GM19468 (cell line): ENCODE measurements at regions not wholly inside any gene's neighbourhood (a gene's known extent, or its start where the extent isn't known, plus 50 kb on each side); places are given as distances from the start of the nearest gene placed in this dataset.
A peak's percentile ranks its signal among the peaks of the same experiment; 100 is the strongest.

ENCODE experiments used
- ATAC-seq: cut with Tn5 transposase; IDR thresholded peaks from one replicate; pipeline ENCODE4 v1.9.1; 2021; ENCODE audit warnings: mild to moderate bottlenecking, moderate library complexity, moderate number of reproducible peaks; ENCODE audit not compliant: unreplicated experiment; ENCODE audit errors: extremely low read depth

DNA sequence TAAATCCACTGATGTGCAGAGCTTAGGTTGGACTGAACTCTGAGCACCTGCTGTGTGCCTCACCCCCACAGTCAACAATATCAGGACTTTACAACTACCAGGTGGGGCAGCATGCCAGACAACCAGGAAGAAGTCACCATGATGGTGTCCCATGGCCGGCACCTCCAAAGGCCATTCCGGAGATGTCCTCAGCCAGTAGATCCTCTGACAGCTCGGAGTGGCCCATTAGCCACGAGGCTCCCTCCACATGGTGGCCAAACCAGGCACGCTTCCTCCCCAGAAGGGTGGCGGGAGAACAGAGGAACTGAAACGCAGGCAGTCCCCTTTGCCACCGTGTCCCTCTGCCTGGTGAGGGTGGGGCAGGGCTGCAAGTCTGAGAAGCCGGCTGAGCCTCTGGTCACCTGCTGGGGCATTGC is 390.0 kb downstream of the TNS3 start:
- ATAC-seq: no peak

DNA sequence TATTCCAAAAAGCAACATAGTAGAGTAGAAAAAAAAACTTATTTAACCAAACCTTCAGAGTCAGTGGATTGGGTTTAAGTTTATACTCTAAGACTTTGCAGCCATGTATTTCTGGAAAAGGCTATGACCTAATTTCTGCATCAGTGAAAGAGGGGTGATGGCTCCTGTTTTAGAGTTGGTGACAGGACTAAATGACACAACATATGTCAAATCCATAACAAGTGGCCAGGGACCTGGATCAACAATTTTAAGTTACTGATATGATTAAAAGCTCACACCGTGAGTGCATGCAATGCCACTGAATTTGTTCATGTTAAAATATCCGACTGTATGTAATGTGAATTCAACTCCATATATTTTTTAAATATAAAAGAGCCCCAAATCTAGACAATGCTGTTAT is 390.6 kb downstream of the TNS3 start:
- no peak for ATAC-seq

DNA sequence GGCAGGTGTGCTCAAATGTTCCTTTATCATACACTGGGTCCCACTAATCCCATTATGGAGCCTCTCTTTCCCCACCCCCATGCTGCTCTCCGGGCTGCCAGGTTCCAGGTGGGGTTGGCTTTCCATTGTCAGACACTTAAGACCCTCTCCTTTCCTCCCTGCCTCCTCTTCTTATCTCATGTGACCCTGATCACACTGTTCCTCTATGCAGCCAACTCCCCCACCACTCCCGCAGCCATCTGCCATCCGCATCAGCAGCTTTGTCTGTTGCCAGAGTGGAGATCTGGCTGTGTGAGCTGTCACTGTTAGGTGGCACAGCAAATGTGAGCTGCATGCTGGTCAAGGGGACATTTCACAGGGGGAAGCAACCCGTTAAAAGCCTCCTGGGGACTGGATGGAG is 391.4 kb downstream of the TNS3 start:
- no peak for ATAC-seq

DNA sequence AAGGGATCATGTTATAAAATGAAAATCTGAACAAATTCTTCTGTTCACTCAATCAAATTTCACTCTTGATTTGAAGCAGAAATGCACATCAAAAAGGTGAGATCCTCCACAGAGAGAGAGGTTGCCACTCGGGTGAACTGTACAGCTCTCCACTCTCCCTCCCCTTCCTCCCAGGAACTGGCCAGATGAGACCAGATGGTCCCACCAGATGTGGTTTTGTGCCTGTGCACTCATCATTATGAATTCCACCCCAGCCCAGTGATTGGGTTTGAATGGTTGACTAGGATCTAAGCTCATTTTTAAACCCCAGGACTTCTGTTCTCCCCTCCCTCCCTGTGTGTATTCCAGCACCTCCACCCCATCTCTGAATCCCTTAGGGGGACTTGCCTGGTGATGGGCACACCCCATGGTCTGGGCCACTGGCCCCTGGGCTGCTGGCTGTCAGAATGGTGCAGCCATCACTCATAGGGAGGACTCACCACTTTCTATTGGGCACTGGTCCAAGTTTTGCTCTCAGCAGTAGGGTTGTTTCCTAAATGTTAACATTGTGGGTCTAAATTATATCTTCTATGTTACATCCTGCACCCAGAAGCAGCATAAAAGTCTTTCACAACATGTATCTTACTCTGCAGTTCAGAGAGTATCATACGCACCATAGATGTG is 393.1 kb downstream of the TNS3 start:
- ATAC-seq: no peak

DNA sequence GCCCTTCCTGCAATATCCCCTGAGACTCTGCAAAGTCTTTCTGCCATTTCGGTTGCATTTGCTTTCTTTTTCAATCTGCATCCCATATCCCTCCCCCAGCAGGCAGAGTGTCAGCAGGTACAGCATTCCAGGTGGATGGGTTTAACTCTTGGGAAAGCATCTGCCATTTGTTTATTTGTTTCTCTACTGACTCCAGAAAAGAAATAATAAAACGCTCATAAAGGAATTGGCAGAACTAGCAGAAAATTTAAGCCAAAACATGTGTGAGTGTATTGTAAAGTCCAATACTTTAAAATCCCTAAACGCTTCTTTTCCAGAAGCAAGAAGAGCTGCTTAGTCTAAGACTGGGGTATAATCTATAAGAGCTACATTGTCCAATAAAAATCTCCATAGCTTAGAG is 393.8 kb downstream of the TNS3 start:
- no peak for ATAC-seq

DNA sequence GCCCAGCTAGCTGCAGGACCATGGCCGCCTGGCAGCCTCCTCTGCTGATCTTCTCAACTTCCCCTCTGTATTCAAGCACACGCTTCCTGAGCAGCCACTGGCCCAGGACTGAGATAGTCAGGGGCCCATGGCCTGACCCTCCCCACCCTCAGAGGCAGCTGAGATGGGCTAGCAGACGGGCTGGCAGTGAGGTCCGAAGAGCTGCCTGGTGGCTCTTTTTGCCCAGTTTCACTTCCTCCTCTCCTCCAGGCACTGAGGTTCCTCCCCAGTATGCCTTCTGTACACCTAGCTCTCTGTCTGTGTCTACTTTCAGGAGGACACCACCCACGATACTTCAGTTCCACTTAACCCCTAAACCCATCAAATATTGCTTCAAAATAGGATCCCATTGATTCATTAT is 395.6 kb downstream of the TNS3 start:
- ATAC-seq: peak; percentile 89

DNA sequence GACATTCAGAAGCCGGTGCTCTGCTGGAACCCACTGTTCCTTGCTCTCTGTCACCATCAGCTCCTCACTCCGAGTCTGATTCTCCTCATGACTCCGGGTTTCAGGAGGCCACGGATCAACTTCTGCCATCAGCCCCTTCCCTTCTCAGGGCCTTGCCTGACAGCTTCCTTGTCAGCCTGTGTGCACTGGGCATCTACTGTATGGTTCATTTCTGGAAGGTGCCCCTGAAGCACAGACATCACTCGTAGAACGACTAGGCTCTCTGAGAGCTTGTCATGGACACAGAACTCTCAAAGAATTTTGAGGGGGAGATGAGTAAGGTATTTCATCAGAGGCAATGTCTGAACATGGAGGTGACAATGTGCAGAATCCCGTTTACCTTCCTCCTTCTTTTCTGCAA is 396.1 kb downstream of the TNS3 start:
- ATAC-seq: no peak

DNA sequence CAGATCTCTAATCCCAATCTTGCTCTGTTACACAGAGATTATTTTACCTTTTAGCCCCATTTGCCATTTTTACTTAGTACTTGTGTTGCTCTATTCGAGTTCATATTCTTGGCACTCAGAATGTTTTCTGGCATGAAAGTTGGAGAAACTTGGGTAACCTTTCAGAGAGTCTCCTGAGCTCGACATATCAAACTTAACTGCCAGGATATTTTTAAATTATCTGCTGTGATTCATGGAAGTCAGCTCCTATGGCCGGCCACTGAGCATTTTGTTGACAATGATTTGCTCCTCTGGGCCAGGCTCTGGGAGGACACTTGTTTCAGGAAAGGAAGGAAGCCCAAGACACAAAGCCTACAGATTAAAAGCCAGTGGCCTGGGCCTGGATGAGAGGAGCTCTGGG is 396.7 kb downstream of the TNS3 start:
- ATAC-seq: no peak

DNA sequence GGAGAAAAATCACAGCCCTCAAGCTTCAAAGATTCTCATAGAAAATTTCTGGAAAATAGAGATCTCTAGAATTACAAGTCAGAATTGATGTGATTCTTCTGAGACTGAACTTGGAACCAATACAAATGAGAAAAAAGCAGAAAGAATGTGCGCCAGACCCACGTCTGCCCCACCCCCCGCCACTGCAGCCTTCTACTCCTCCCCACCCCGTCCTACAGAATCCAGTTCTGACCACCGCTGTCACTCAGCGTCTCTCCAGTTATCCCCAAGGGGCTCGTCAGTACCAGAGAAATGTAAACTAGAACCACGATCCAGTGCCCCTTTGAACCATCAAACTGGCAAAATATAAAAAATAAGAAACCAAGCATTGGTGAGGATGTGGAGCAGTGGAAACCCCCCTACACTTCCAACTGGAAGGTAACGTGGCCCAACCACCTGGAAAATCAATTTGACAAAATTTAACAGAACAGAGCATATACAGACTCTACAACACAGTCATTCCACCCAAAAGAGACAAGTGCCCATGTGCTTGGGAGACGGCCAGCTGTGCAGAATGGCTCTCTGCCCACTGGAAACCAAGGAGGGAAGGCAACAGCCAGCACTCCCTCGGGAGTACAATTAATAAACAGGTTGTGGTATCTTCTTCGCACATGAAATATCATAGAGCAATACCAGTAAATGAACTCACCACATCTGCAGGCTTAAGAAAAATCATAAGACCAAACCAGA is 397.9 kb downstream of the TNS3 start:
- ATAC-seq: no peak

DNA sequence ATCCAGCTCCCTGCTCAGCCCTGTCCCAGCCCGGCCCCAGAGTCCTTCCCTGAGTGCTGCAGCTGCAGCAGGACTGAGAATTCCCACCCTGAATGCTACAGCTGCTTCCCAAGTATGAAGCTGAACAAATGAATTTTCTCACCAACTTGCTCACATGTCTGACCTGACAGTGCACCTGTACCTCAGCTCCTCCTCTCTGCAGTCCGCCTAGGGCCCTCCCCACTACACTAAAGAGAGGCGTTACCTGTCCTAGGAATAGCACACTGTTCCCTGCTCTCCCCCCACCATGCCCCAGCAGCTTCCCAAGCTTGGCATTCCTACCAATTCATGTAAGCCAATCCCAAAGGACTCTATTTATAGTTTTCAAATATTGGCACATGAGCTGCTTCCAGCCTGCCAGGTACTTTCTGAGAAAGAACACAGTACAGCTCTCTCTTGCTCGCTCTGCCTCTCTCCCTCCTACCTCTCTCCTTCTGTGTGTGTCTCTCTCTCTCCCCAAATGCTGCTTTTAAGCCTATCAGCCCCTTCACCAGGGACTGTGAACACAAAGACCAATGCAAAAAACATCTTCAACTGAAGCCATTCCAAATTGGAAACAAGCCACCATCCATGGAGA is 400.1 kb downstream of the TNS3 start:
- ATAC-seq: no peak

DNA sequence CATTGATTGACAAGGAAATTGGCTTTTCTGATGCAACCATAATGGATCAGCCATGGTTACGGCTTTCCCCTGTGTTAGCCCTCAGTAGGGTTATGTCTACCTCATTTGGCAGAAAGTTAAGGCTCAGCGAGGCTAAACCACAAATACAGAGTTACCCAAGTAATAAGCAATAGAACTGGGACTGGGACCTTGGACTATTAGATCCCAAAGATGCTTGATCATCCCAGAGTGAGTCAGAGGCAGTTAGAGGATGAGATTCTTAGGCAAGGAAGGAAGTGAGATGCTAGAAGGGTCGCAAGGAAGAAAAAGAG is 401.4 kb downstream of the TNS3 start:
- no peak for ATAC-seq

DNA sequence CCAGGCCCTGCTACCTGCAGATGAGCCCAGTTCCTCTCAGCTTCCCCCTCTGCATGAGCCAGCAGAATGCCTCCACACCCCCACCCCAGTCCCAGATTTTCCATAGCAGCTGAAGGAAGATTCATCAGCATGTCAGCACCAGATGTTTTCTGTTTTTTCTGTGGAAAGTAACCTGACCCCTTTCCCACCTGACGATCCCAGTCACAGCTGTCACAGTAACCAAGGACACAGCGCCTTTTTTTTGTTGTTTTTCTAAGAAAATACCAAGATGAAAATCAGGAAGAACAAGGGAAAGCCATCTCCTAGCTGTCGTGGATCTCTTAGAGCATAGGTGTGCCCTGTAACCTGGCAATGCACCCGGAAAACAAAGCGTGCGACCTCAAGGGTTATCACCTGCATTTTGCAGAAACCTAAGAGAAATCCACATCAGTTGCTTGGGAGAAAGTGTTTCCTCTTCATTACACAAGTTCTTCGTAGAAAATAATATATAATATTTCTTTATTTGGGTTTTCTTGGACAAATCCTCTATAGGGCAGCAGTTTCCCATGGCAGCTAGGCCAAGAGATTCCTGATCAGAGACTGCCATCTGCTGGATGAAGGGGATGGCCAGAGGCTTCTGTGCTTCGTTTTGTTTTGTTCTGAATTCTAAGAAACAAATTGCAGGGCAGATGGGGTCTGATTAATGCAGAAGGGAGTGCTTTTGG is 401.9 kb downstream of the TNS3 start:
- peak; percentile 35 for ATAC-seq

DNA sequence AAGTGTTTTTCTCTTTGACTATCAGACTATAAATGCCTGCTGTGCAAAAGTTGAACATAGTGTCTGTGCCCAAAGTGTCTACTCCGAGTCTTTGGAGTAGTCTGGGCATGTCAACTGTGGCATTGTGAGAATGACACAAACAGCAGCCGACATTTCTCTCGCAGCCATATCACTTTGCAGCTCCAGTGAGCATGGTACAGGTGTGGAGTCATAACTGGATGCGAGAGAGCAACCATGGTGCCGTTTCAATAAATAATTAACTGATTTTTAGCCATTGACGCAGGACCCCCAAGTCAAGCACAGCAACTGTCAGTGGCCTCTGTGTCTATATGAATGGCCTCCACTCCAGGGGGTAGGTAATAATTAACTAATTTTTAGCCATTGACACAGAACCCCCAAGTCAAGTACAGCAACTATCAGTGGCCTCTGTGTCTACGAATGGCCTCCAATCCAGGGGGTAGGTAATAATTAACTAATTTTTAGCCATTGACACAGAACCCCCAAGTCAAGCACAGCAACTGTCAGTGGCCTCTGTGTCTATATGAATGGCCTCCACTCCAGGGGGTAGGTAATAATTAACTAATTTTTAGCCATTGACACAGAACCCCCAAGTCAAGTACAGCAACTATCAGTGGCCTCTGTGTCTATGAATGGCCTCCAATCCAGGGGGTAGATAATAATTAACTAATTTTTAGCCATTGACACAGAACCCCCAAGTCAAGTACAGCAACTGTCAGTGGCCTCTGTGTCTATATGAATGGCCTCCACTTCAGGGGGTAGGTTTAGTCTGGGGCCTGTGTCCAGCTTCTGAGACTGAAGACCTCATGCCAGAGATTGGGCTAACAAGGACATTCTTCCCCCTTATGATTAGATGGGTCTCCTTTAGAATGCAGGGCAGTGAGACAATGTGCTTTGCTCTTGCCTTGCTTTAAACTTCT is 409.0 kb downstream of the TNS3 start:
- ATAC-seq: peak; percentile 78

DNA sequence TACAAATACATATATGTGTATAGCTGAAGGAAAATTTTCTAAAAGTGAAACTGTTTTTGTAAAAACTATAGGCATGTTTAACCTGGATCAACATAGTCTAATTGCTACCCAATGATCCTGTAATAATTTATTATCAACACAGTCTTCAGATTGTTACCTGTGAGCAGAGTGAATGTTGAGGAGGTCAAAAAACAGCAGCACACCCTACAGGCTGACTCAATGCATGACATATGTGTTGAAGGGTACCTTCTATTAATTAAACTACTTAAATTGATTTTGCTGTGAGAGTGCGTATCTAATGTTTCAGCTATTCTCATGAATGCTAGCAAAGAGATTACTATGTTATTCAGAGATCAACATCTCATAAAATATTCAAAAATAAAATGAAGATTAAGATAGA is 411.4 kb downstream of the TNS3 start:
- no peak for ATAC-seq

DNA sequence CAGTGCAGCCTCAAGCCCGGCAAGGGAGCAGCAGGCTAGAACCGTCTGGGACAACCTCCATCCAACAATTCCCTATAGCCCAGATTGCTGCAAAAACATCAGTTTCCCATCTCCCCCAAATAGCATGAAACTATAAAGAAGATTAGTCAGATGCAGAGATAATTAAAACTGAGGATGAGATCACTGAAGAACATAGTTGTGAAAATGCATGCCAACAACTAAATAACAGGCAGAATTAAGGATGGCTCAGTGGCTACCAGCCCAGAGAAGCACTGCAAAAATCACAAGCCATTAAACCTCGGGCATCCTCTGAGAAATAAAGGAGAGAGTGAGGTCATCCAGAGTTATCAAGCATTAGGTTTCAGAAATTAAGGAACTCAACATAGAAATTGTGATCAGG is 427.1 kb downstream of the TNS3 start:
- no peak for ATAC-seq

DNA sequence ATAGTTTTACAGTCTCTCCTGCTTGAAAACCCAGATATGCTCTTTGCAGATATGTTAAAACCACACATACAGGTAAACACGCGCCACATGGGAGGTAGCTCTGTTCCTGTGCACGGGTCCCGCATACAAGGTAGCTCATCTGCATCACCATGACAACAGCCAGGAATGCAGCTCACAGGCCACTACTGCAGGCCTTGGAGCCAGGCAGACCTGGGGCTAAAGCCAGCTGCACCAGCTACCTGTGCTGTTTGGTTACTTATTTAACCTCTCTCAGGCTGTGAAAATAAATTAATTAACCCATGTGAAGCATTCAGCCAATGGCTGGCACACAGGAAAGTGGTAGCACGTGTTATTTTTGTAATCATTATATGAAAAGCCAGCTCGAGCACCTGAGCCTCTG is 428.3 kb downstream of the TNS3 start:
- ATAC-seq: no peak

DNA sequence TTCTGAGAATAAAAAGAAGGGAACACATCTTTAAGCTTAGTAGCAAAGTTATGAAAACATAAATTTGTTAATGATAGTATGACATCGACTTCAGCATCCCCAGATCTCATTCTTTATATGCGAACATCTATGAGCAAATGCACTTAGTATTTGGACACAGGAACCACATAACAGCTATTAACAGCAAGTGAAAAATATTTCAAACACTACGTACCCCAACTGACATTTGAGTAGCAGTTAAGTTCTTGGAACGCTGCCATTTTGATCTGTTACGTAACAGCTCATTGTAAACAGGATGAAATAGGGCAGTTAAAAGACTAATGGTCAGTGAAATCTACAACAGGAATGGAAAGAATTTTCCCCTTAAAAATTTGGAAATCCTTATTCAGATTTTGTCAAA is 428.9 kb downstream of the TNS3 start:
- no peak for ATAC-seq

DNA sequence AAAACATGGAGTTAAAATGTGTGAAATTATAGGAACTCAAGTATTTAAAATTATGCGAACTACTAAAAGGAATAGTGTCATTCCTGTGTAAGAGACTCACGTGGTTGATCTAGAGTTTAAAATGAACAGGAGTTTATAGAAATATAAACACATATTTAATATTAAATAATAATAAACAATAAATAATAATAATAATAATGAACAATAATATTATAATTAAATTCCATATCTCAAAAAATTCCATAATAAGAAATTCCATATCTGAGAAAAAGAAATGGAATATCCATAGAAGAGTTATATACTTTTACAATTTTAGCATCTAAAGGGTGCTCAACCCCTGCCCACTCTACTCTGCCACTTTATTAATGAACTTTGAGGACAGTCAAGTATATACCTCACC is 429.6 kb downstream of the TNS3 start:
- no peak for ATAC-seq

DNA sequence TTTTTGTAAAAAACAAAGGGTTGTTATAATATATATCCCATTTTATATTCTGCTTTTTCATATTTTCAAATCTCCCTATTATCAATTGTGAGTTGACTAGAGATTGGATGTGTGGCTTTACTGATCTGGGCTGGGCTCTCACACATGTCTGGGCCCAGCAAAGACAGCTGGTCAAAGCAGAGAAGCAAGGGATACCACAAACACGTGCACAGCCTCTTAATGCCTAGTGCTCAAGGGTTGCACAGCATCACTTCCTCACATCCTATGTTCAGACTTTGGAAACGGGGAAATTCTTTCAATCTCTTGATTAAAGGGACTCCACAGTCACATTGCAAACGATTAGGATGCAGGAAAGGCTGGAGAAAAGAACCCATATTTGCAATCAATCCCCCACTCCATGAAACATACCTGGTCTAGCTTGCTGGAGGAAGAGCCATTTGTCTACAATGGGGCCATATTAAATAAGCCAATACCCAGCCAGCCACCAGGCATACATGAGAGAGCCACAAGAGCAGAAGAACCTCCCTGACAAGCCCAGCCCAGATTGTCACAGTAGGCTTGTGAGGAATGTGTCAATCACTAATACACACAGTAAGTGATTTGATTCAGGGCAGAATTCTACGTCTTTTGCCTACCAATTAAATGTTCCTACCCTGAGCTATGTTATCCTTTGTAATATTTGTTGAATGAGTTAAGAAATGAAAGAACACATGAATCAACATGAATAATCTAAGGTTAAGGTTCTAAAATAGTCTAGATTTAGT is 431.2 kb downstream of the TNS3 start:
- ATAC-seq: no peak
